ENCODE measurements at regions not wholly inside any gene's neighbourhood (a gene's known extent, or its start where the extent isn't known, plus 50 kb on each side); places are given as distances from the start of the nearest gene placed in this dataset.
"Not testable (repeated sequence)": the region's sequence is repeated elsewhere in the genome, so short reads cannot be mapped to it uniquely, and the experiment has no call there.

GRCh38 chr12:76292891-76293290, 55.3 kb downstream of the BBS10 start:
- H3K4me1 ChIP-seq (ENCODE audit: control insufficient read depth in 1 of 2, insufficient read depth in 2 of 2, low read depth in 1 of 2, low read length in 1 of 2); H3K9me3 ChIP-seq; H3K27me3 ChIP-seq (ENCODE audit: insufficient read depth); CTCF ChIA-PET; H3K9me2 ChIP-seq; H3F3A ChIP-seq (replicated peaks; ENCODE audit: insufficient read depth); DNase-seq; H3K9ac ChIP-seq; H4K20me1 ChIP-seq (ENCODE audit: insufficient read depth); POLR2A ChIA-PET; H2AFZ ChIP-seq (ENCODE audit: low read depth); H3K4me3 ChIP-seq (ENCODE audit: low read depth in 2 of 2, low read length in 1 of 2); H3K4me2 ChIP-seq: not testable (repeated sequence)
- WGBS (ENCODE audit: low lambda C conversion rate): 62% methylated on average over 5 of the region's 5 CpGs
- Histone ChIP-seq H3K79me2 (ENCODE audit: insufficient read depth) (peaks cover 12% of the 10 kb centered on the region; the same call in 1 of the 2 replicates), H3K27ac (ENCODE audit: low read depth in 2 of 2, low read length in 1 of 2) (peak overlapping the region in 1 of 2 experiments; percentile 62; a peak in 1 of 4 replicates), H3K36me3 (replicated peaks in 1 of 2; ENCODE audit: control insufficient read depth in 1 of 2, insufficient read depth in 2 of 2, low read length in 1 of 2) (peaks cover 0 to 21% of the 10 kb centered on the region in 2 experiments)

GRCh38 chr12:76292305-76292704, 55.9 kb downstream of the BBS10 start:
- peak overlapping the region; percentile 28; the same call in 1 of the 2 replicates for H3K9ac ChIP-seq
- H3K27me3 ChIP-seq (ENCODE audit: insufficient read depth); H3K4me1 ChIP-seq (ENCODE audit: control insufficient read depth in 1 of 2, insufficient read depth in 2 of 2, low read depth in 1 of 2, low read length in 1 of 2); H3F3A ChIP-seq (replicated peaks; ENCODE audit: insufficient read depth); H3K9me2 ChIP-seq; H3K9me3 ChIP-seq; H3K4me2 ChIP-seq; DNase-seq; H2AFZ ChIP-seq (ENCODE audit: low read depth); H4K20me1 ChIP-seq (ENCODE audit: insufficient read depth); POLR2A ChIA-PET; CTCF ChIA-PET; H3K4me3 ChIP-seq (ENCODE audit: low read depth in 2 of 2, low read length in 1 of 2): not testable (repeated sequence)
- H3K36me3 ChIP-seq (replicated peaks in 1 of 2; ENCODE audit: control insufficient read depth in 1 of 2, insufficient read depth in 2 of 2, low read length in 1 of 2): peaks cover 0 to 21% of the 10 kb centered on the region in 2 experiments
- 45% methylated on average over 8 of the region's 8 CpGs for WGBS (ENCODE audit: low lambda C conversion rate)
- H3K79me2 ChIP-seq (ENCODE audit: insufficient read depth): peaks cover 12% of the 10 kb centered on the region; the same call in 1 of the 2 replicates
- peak overlapping the region in 1 of 2 experiments; percentile 62; a peak in 2 of 4 replicates for H3K27ac ChIP-seq (ENCODE audit: low read depth in 2 of 2, low read length in 1 of 2)

DNA sequence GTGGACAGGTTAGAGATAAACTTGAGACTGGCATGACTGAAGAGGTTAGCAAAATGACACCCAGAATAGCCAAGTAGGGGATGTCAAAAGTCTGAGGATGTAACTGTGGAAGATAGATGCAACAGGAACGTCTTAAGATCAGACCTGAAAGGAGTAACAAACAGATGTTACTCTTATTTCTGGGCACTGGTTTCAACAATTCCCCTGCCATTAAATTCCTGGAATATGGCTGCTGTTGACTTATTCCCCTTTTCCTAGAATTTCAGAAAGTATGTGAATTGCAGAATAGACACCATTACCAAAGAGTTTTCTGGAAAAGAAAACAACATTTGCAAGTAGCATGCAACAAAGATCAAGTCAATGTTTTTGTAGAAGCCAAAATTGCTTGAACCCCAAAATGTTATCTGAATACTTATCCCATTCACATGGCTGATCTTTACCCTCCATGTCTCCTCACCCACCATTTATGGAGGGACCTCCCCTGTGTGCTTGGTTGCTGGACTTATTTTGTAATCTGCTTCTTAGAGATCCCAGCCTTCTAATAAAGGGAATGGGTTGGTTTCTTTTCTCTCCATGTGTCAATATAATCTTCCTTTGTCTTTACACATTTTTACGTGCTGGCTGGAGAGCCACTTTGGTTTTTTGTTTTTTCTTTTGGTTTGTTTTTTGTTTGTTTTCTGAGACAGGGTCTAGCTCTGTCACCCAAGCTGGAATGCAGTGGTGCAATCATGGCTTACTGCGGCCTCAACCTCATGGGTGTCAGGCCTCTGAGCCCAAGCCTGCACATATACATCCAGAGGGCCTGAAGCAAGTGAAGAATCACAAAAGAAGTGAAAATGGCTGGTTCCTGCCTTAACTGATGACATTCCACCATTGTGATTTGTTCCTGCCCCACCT, 57.0 kb downstream of the BBS10 start:
- ChIA-PET POLR2A (no interaction called here), CTCF (no interaction called here)
- H3K27me3 ChIP-seq (ENCODE audit: insufficient read depth): no peaks in the 10 kb centered on the region
- H2AFZ ChIP-seq (ENCODE audit: low read depth): no peak overlapping the region
- H4K20me1 ChIP-seq (ENCODE audit: insufficient read depth): no peaks in the 10 kb centered on the region
- peaks cover 12% of the 10 kb centered on the region; the same call in 1 of the 2 replicates for H3K79me2 ChIP-seq (ENCODE audit: insufficient read depth)
- no peak overlapping the region for H3K4me3 ChIP-seq (ENCODE audit: low read depth in 2 of 2, low read length in 1 of 2)
- 81% methylated on average over 3 of the region's 3 CpGs for WGBS (ENCODE audit: low lambda C conversion rate)
- peaks cover 0 to 4% of the 10 kb centered on the region in 2 experiments; a peak in 1 of 4 replicates for H3K4me1 ChIP-seq (ENCODE audit: control insufficient read depth in 1 of 2, insufficient read depth in 2 of 2, low read depth in 1 of 2, low read length in 1 of 2)
- no peaks in the 10 kb centered on the region for H3K9me3 ChIP-seq
- DNase-seq: no peak
- peaks cover 0 to 21% of the 10 kb centered on the region in 2 experiments for H3K36me3 ChIP-seq (replicated peaks in 1 of 2; ENCODE audit: control insufficient read depth in 1 of 2, insufficient read depth in 2 of 2, low read length in 1 of 2)
- H3K9me2 ChIP-seq: no peaks in the 10 kb centered on the region
- peak overlapping the region in 1 of 2 experiments; percentile 62; a peak in 1 of 4 replicates for H3K27ac ChIP-seq (ENCODE audit: low read depth in 2 of 2, low read length in 1 of 2)
- H3K4me2 ChIP-seq: no peak overlapping the region
- H3K9ac ChIP-seq: no peak overlapping the region
- no peaks in the 10 kb centered on the region for H3F3A ChIP-seq (replicated peaks; ENCODE audit: insufficient read depth)
- TF ChIP-seq ELF1 (IDR thresholded peaks at IDR 0.05) (no peak), MAX (IDR thresholded peaks at IDR 0.05; ENCODE audit: low read depth) (no peak), RFX5 (IDR thresholded peaks at IDR 0.05; ENCODE audit: low read length) (no peak), SMC3 (IDR thresholded peaks at IDR 0.05; ENCODE audit: low read depth, low read length) (no peak), USF1 (IDR thresholded peaks at IDR 0.05; ENCODE audit: borderline replicate concordance, low read depth) (no peak), YY1 (IDR thresholded peaks at IDR 0.05; ENCODE audit: low read depth) (no peak), TEAD4 (IDR thresholded peaks at IDR 0.05; ENCODE audit: borderline replicate concordance, insufficient read depth) (no peak), TCF12 (IDR thresholded peaks at IDR 0.05) (no peak), FOXJ3 (CRISPR knock-in tag; IDR thresholded peaks at IDR 0.05) (no peak), CHD2 (IDR thresholded peaks at IDR 0.05; ENCODE audit: low read length, partially characterized antibody) (no peak), NRF1 (IDR thresholded peaks at IDR 0.05; ENCODE audit: low read depth, low read length) (no peak), FOSL2 (IDR thresholded peaks at IDR 0.05; ENCODE audit: borderline replicate concordance, low read depth) (no peak)
- TF ChIP-seq, protein P1, sequence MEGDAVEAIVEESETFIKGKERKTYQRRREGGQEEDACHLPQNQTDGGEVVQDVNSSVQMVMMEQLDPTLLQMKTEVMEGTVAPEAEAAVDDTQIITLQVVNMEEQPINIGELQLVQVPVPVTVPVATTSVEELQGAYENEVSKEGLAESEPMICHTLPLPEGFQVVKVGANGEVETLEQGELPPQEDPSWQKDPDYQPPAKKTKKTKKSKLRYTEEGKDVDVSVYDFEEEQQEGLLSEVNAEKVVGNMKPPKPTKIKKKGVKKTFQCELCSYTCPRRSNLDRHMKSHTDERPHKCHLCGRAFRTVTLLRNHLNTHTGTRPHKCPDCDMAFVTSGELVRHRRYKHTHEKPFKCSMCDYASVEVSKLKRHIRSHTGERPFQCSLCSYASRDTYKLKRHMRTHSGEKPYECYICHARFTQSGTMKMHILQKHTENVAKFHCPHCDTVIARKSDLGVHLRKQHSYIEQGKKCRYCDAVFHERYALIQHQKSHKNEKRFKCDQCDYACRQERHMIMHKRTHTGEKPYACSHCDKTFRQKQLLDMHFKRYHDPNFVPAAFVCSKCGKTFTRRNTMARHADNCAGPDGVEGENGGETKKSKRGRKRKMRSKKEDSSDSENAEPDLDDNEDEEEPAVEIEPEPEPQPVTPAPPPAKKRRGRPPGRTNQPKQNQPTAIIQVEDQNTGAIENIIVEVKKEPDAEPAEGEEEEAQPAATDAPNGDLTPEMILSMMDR (IDR thresholded peaks at IDR 0.05): no peak
- TF ChIP-seq, protein P2, sequence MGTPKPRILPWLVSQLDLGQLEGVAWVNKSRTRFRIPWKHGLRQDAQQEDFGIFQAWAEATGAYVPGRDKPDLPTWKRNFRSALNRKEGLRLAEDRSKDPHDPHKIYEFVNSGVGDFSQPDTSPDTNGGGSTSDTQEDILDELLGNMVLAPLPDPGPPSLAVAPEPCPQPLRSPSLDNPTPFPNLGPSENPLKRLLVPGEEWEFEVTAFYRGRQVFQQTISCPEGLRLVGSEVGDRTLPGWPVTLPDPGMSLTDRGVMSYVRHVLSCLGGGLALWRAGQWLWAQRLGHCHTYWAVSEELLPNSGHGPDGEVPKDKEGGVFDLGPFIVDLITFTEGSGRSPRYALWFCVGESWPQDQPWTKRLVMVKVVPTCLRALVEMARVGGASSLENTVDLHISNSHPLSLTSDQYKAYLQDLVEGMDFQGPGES (IDR thresholded peaks at IDR 0.05; ENCODE audit: low read depth, low read length): no peak
